Right renal pelvis (tissue), 4 donors: ENCODE measurements at regions not wholly inside any gene's neighbourhood (a gene's known extent, or its start where the extent isn't known, plus 50 kb on each side); places are given as distances from the start of the nearest gene placed in this dataset.
"Not testable (repeated sequence)": the region's sequence is repeated elsewhere in the genome, so short reads cannot be mapped to it uniquely, and the experiment has no call there.

ENCODE experiments used
- DNase-seq, 4 donors: peaks; one replicate each; pipeline ENCODE4 v3.0.0-alpha.2; 2013; ENCODE audit warnings: low read depth in 4 of 4, low spot score in 3 of 4, missing footprints in 1 of 4

DNA sequence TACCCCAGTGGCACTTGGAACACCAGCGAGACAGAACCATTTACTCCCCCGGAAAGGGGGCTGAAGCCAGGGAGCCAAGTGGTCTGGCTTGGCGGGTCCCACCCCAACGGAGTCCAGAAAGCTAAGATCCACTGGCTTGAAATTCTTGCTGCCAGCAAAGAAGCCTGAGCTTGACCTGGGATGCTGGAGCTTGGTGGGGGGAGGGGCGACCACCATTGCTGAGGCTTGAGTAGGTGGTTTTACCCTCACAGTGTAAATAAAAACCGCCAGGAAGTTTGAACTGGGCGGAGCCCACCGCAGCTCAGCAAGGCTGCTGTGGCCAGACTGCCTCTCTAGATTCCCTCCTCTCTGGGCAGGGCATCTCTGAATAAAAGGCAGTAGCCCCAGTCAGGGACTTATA lies 62.8 kb downstream of the RPS24 start:
- not testable (repeated sequence) for DNase-seq

DNA sequence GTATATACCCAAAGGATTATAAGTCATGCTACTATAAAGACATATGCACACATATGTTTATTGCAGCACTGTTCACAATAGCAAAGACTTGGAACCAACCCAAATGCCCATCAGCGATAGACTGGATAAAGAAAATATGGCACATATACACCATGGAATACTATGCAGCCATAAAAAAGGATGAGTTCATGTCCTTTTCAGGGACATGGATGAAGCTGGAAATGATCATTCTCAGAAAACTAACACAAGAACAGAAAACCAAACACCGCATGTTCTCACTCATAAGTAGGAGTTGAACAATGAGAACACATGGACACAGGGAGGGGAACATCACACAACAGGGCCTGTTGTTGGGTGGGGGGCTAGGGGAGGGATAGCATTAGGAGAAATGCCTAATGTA lies 68.9 kb downstream of the RPS24 start:
- not testable (repeated sequence) for DNase-seq

DNA sequence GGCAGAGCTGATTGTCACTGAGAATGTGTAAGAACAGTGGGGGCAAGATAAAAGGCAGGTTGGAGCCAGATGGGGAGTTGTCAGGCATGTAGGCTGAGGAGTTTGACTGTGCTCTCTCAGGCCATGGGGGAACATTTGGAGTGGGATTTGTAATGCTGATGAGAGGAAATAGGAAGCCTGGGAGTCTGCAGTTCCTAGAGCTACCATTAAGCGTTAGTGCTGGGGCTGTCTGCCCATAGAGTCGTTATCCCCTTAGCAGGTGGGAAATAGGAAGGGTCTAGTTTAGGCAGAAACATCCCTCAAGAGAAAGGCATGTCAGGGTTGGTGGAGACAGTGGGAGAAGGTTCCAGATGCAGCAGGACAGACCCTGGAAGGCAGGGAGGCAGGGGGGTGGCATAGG lies 75.5 kb downstream of the RPS24 start:
- no peak for DNase-seq

- peak in 3 of 4 donors; percentile 8 to 29 (median 28) for DNase-seq
These were observed 81.6 kb downstream of the RPS24 start for GRCh38 chr10:78115135-78115853.

GRCh38 chr10:78116361-78116760 lies 82.7 kb downstream of the RPS24 start:
- peak in 1 of 4 donors; percentile 19 for DNase-seq

DNA sequence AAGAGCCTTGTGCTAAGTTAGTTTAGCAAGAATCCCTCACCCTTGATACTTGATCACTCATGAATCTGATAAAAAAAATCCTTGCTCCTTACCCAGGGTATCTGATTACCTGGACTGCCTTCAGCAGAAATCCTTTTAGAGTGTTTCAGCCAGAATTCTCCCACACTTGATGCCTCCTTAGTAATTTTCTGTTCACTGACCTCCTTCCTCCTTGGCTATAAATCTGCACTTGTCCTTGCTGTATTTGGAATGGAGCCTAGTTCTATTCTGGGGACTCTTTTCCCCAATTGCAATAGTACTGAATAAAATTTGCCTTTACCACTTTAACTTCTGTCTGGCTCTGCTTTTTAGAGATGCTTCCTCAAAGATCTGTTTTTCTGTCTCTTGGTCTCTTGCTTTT lies 84.9 kb downstream of the RPS24 start:
- peak in 1 of 4 donors; percentile 25 for DNase-seq

- no peak for DNase-seq
These were observed 88.1 kb downstream of the RPS24 start for GRCh38 chr10:78121801-78122200.

DNA sequence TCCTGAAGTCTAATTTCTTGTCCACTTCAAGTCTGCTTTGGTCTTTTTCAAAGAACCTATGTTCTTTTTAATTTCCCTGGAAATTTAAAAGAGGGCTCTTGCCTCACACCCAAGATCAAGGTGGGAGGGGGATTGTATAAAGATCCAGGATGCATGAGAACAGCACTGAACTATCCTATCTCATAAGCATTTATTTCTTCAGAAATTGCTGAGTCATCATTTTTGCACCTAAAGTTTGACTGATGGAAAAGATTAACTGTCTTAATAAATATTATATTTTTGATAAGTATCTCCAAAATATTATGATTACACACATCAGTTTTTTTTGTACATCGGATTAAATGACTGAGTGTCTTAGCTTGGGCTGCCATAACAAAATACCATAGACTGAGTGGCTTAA lies 90.5 kb downstream of the RPS24 start:
- no peak for DNase-seq

- no peak for DNase-seq
These were observed 95.5 kb downstream of the RPS24 start for GRCh38 chr10:78129211-78129610.

DNA sequence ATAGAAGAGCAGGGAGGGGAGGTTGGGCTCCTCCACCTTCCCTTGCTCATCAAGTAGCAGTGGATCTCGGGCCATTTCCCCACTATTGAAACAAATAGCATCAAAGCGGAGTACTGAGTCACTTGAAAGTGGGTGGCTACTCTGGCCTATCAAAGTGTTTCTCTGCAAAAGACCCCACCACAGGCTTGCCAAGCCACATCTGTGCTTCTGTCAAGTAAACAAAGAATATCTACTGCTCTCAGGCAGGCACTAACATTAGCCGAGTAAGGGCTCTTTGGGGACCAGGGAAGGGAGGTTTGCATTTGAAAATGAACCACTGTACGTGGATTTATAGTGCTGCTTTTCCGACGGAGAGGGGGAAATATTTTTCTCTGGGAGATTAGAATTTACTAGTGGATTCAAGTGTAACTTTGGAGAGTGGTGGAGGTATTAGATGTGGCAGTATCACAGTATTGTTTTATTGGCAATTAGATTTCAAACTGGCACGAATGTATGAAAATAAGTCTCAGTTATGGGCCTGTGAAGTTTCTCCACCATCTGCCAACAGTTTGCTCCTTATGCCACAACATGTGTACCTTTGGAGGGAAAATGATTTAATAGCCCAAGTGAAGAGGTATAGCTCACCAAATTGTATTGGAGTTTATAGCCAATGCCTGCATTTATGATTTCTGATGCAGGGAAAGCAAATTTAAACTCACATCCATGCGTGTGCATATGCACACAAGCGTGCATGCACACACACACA lies 97.5 kb downstream of the RPS24 start:
- DNase-seq, result no peak

GRCh38 chr10:78134773-78135306 lies 101.2 kb downstream of the RPS24 start:
- no peak for DNase-seq

- no peak for DNase-seq
These were observed 103.5 kb downstream of the RPS24 start for GRCh38 chr10:78137147-78137546.

- DNase-seq, result no peak
These were observed 105.7 kb downstream of the RPS24 start for GRCh38 chr10:78139341-78139740.

GRCh38 chr10:78140066-78140630 lies 106.5 kb downstream of the RPS24 start:
- DNase-seq, result no peak

GRCh38 chr10:78143576-78143975 lies 109.9 kb downstream of the RPS24 start:
- no peak for DNase-seq

DNA sequence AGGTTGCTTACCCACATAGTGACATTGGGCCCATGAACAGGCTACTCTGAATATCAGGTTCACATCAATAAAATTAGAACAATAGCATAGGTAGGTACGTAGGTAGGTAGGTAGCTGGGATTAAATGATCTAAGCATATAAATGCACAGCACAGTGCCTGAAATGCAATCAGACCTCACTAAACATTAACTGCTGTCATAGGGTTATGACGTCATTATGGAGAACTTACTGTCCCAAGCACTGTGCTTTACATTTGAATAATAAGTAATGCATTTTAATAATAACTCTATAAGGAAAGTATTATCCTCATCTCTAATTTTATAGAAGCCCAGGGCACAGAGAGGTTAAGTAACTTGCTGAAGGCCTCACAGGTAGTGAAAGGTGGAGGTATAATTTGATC lies 112.5 kb downstream of the RPS24 start:
- no peak for DNase-seq

- DNase-seq, result no peak
These were observed 113.5 kb downstream of the RPS24 start for GRCh38 chr10:78147202-78147601.

GRCh38 chr10:78148216-78148960 lies 114.7 kb downstream of the RPS24 start:
- DNase-seq, result no peak

- peak in 1 of 4 donors; percentile 31 for DNase-seq
These were observed 115.4 kb downstream of the RPS24 start for GRCh38 chr10:78148961-78149612.

DNA sequence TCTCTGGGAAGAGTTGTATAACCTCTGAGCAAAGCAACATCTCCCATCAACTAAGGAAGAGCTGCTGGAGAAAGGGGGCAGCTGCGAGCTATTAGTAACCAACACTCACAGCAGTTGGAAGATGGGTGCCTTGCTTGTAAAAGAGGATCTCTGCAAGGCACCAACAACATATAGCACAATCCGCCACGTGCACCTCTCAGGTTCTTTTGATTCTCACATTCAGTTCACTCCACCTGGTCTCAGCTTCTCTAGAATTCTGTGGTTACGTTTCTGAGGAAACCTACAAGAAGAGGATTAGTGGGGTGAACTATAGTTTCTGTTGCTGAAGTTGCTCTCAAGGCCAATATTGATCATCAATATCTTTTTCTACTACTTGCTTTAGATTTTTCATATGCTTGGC lies 117.1 kb downstream of the RPS24 start:
- DNase-seq, result no peak
